GM19328 (cell line): ENCODE measurements at regions not wholly inside any gene's neighbourhood (a gene's known extent, or its start where the extent isn't known, plus 50 kb on each side); places are given as distances from the start of the nearest gene placed in this dataset.

ENCODE experiments used
- ATAC-seq: cut with Tn5 transposase; IDR thresholded peaks from one replicate; pipeline ENCODE4 v1.9.1; 2021; ENCODE audit warnings: mild to moderate bottlenecking, moderate library complexity; ENCODE audit not compliant: unreplicated experiment

- ATAC-seq, result no peak
Observed at GRCh38 chr4:123455360-123455759, 58.8 kb downstream of the SPRY1 start.

- no peak for ATAC-seq
Observed at GRCh38 chr4:123462007-123462406, 65.4 kb downstream of the SPRY1 start.

GRCh38 chr4:123463869-123464268 lies 67.3 kb downstream of the SPRY1 start:
- no peak for ATAC-seq

DNA sequence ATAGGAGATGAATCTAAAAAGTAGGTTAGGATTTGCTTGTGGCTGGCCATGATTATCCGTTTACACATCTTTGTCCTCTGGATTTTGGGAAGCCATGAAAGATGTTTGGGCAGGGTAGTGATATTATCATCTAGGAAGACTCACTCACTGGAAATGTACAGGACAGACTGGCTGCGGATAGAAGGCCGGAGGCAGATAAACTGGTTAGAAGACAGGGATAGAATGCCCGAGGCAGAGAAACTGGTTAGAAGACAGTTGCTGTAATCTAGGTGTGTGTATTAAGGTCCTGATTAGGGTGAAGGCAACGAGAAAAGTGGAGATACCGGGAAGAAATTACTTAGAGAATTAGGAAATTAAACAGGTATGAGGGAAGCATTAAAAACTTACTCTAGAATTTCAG lies 68.8 kb downstream of the SPRY1 start:
- ATAC-seq, result no peak

DNA sequence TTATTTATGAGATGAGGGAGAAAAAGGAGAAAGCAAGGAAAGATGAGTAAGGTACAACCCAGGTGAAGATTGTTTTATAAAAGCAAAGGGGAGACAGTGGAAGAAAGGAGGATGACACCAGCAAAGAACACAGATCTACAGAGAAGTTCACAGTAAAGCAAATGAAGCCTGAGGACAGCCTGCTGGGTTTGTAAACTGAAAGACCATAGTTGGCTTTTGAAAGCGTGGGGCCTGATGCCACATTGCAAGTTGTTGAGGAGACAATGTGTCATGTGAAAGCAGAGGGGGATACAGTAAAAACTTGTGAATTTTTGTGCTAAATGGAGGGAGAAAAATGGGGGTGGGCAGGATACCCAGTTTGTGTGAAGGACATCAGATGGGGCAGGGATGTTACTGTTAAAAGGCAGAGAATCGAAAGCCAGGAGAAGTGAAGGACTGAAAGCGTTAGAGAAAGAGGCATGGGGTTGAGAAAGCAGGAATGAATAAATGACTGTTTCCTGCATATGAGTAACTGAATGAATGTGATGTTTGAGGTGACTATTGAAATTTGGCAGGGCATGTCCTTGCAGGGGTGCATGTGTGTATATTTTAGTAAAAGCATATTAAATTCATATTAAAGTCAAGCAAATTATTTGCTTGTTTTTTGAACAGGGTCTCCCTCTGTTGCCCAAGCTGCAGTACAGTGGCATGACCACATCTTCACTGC lies 69.6 kb downstream of the SPRY1 start:
- ATAC-seq, result no peak

GRCh38 chr4:123468479-123469031 lies 72.0 kb downstream of the SPRY1 start:
- no peak for ATAC-seq

DNA sequence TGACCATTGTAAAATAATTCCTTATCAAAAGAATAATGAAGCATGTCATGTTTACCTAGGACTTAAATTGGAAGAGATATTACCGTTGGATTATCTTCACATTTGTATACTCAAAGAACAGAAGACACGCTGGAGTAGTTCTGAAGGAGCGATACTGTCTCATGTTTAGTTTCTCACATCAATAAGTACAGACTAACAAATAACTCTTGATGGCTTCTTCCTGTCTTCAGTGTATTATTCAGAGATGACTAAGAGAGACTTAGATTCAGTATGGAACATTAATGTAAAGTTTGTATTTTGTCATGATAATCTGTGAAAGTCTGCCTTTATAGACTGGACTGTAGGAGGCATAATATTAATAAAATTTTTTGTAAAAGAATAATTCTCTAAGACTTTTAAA lies 72.7 kb downstream of the SPRY1 start:
- no peak for ATAC-seq

DNA sequence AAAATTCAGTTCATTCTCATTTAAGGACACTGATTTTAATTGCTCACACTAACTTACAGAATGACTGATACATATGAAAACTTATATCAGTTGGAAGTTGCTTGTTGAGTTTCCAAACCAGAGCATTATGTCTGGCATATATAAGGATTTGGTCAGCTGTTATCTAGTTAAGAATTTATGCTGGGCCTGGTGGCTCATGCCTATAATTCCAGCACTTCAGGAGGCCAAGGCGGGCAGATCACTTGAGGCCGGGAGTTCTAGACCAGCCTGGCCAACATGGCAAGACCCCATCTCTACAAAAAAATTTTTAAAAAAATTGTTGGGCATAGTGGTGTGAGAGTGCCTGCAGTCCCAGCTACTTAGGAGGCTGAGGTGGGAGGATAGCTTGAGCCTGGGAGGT lies 73.1 kb downstream of the SPRY1 start:
- ATAC-seq, result no peak

GRCh38 chr4:123470640-123471039 lies 74.0 kb downstream of the SPRY1 start:
- ATAC-seq, result no peak

DNA sequence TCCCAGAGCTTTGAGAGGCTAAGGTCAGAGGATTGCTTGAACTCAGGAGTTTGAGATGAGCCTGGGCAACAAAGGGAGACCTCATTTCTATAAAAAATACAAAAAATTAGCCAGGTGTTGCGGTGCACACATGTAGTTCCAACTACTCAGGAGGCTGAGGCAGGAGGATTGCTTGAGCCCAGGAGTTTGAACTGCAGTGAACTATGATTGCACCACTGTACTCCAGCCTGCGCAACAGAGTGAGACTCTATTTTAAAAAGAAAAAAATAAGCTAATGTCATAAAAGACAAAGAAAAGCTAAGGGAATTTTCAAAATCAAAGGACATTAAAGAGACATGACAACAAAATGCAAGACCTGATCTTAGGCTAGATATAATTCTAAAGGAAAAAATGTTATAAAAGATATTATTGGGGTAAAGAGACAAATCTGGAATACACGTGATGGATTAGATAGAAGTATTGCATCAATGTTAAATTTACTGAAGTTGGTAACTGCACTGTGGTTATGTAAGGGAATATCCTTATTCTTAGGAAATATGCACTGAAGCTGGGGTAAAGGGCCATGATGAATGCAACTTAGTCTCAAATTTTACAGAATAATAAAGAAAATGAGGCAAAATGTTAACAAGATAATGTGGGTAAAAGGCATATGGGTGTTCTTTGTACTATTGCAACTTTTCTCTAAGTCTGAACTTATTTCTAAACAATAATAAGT lies 75.2 kb downstream of the SPRY1 start:
- no peak for ATAC-seq

- no peak for ATAC-seq
Observed at GRCh38 chr4:123474817-123475216, 78.2 kb downstream of the SPRY1 start.

GRCh38 chr4:123476089-123476488 lies 79.5 kb downstream of the SPRY1 start:
- ATAC-seq, result no peak

- no peak for ATAC-seq
Observed at GRCh38 chr4:123477711-123478209, 81.2 kb downstream of the SPRY1 start.

DNA sequence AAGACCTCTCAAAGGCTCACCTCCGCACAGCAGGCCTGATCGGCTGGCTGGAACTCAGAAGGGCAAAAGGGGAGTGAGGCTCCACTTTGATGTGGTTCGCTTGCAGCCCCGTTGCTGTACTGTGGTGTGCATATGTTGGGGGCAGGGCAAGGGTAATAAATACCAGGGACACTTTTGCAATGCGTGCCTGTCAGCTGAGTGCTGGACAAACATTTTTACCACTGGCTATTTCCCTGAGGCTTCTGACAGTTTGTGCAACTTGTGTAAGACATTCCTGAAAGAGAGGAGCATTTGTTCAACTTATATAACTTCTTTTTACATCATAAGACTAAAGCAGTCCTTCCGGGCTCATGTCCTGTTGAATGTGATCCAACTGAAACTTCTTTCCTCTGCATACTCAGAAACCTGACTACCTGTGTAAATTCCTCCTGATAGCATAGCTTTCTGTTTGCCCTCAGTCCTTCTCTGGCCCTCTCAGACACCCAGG lies 82.3 kb downstream of the SPRY1 start:
- no peak for ATAC-seq

GRCh38 chr4:123479944-123480343 lies 83.3 kb downstream of the SPRY1 start:
- no peak for ATAC-seq

DNA sequence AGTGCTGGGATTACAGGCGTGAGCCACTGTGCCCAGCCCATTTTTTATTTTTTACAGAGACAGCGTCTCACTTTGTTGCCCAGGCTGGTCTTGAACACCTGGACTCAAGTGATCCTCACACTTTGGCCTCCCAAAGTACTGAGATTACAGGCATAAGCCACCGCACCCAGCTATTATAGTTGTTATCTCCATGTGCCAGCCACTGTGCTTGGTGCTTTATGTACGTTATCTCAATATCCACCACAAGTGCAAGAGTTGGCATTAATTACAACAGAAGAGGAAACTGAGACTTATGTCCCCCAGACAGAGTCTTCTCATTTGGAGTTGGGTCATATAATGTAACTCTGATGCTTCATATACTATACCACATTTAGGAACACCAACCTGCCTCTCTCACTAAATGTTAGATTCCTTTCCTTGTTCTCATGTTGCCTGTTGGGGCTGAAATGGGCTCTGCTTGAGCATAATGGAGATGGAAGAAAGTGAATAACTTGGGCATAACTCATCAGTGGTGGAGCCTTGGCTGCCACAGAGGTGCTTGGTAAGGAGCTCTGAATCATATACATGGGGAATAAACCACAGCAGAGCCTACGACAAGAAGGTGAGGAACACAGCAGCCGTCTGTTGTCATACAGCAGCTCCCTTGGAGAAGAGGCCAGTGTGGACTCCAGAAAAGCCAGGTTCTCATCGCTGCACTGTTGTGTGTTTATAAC lies 84.3 kb downstream of the SPRY1 start:
- ATAC-seq, result no peak

DNA sequence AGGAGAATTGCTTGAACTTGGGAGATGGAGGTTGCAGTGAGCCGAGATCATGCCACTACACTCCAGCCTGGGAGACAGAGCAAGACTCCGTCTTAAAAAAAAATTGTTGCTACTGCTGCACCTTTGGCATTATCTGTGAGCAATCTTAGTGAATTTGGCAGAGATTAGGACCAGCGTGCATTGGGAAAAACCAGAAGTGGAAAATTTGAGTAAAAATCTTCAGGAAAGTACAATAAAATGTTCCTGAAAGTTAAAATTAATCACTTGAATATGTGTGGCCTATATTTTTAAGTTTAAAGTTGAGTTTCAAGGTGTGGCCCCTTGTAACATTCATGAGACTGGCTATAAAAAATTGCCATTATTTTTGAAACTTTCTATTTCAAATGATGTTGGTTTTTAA lies 85.1 kb downstream of the SPRY1 start:
- ATAC-seq, result no peak

GRCh38 chr4:123484291-123484926 lies 87.8 kb downstream of the SPRY1 start:
- no peak for ATAC-seq

DNA sequence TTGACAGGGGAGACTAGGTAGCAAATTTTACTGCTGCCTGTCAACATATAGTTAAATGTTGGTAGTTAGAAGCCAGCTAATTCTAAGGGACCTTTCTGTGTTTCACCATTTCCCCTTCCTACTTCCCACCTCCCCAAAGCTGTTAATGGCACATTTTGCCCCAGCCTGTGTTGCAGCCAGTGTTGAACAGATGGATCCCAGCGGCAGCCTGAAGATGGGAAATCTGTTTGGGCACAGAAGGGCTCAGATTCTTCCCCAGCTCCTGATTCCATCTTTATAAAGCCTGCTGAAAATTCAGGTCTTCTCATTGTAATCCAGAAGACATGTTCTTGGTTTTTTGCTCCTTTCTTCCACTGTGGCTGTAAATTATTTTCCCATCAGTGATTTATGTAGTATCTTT lies 89.0 kb downstream of the SPRY1 start:
- ATAC-seq, result no peak

- ATAC-seq, result peak; percentile 56
Observed at GRCh38 chr4:123488916-123489315, 92.3 kb downstream of the SPRY1 start.

DNA sequence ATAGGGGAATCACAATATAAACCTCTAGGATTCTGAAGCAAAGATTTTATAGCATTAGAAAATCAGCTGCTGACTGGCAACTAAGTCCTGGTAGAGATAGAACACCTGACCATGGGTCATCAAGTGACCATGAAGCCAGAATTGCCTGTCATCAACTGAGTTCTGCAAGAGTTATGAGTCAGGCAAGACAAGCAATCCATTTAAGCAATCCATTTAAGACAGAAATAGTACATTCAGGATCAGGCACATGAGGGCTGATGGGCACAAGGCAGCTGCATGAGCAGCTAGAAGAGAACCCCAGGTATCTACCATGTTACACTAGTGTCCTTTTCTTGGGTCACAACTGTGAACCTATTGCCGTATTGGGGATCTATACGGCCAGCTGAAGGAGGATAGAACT lies 98.9 kb downstream of the SPRY1 start:
- ATAC-seq, result no peak
